ENCODE measurements at regions not wholly inside any gene's neighbourhood (a gene's known extent, or its start where the extent isn't known, plus 50 kb on each side); places are given as distances from the start of the nearest gene placed in this dataset.

DNA sequence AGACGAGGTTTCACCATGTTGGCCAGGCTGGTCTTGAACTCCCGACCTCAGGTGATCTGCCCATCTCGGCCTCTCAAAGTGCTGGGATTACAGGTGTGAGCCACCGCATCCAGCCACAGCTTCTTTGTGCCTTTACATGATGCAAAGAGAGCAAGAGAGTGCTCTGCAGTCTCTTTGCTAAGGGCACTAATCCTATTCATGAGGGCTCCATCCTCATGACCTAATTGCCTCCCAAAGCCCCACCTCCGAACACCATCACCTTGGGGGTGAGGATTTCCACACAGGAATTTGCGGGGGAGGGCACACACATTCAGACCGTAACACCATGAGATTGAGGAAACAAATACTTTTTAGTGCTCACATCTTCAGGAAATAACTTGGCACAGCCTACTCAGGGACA, 91.8 kb downstream of the PDCL3 start:
- TF ChIP-seq SUZ12 (IDR thresholded peaks at IDR 0.05) (no peak), BHLHE40 (IDR thresholded peaks at IDR 0.05; ENCODE audit: borderline replicate concordance) (no peak), ELF4 (IDR thresholded peaks at IDR 0.05) (no peak)
